GM19397 (cell line): ENCODE measurements at regions not wholly inside any gene's neighbourhood (a gene's known extent, or its start where the extent isn't known, plus 50 kb on each side); places are given as distances from the start of the nearest gene placed in this dataset.
"Not testable (repeated sequence)": the region's sequence is repeated elsewhere in the genome, so short reads cannot be mapped to it uniquely, and the experiment has no call there.

ENCODE experiments used
- ATAC-seq: cut with Tn5 transposase; IDR thresholded peaks from one replicate; pipeline ENCODE4 v1.9.1; 2021; ENCODE audit warnings: mild to moderate bottlenecking, moderate library complexity; ENCODE audit not compliant: unreplicated experiment

DNA sequence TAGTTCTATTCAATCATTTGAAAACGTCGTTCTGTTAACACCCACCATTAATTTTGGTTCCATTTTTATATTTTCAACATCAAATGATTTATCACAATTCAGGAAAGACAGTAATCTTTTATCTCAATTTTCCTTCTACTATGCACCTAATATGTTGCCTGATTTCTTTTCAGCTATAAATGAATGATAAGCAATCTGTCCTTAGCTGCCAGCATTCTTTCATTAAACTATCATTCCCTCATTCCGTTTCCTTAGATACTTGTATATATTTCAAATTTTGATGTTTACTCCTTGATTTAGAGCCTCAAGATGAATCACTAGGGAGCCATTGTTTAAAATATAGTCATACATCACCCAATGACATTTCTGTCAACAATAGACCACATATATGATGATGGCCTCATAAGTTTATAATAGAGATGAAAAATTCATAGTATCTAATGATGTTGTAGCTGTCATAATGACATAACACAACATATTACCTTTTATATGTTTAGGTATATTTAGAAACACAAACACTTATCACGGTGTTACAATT, 661.7 kb downstream of the IPMK start:
- ATAC-seq = no peak

DNA sequence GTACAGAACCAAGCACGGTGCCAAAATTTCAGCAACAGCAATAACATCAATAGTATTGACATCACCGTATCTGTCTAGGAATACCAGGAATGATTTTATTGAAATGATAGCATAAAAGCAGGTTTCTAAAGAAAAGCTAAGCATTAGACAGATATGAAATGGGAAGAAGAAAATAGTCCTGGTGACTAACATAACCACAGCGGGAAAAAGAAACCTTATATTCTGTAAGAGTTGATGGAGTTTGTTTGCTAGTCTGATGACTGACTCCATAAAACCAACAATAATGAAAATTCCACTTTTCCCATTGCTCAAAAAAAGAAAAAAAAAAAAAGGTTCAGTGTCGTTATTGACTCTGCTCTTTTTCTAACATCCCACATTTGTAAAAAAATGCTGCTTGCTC, 668.3 kb downstream of the IPMK start:
- ATAC-seq = no peak

DNA sequence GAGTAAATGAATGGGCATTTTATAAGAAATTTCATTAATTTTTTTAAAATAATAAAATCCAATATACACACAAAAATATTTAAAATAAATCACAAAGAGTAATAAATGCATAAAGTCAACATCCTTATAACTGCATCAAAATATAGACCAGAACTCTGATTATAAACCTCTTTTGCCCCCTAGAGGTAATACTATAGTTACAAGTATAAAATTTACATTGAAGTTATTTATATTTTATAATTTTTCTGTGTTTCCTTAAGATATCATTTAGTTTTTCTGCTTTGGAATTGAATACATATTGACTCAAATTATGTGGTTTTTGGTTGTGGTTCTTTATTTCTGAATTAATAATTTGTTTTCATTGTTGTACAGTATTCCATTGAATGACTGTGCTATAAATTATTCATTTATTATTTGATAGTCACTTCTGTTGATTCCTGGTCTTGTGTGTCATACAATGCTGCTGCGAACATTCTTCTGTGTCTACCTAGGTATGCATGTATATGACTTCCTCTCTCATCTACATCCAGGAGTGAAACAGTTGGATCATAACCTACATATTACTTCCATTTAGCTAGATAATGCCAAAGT, 673.6 kb downstream of the IPMK start:
- no peak for ATAC-seq

DNA sequence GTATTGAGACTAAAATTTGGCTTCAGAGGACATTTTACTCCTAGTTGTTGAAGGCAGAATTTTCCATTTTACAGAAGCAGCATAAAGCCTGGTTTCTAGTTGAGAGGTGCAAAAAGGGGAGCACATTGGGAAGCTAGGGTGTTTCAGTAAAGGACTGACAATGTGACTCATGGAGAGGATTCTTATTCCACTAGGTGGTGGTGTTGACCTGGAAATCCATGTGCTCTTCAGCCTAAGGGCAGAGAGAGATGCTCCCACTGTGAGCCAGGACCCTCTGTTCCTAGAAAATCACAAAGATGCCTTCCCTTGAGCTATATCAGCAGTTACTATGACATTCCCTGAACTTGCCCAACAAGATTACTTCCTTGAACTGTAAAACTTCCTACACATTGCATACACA, 687.8 kb downstream of the IPMK start:
- ATAC-seq = no peak

DNA sequence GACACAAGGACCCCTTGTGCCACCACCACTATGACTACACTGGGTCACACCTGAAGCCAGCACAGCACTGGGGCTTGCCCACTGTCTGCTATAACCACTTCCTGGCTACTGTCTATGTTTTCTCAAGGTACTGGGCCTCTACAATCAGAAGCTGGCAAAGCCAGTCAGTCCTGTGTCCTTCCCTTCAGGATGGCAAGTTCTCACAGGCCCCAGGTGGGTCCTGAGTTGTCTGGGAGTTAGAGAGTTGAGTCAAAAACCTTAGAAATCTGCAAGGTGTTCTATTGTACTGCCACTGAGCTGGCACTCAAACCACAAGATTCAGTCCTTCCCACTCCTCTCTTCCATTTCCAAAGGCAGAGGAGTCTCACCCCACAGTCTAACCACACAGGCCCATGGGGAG, 705.5 kb downstream of the IPMK start:
- no peak for ATAC-seq

DNA sequence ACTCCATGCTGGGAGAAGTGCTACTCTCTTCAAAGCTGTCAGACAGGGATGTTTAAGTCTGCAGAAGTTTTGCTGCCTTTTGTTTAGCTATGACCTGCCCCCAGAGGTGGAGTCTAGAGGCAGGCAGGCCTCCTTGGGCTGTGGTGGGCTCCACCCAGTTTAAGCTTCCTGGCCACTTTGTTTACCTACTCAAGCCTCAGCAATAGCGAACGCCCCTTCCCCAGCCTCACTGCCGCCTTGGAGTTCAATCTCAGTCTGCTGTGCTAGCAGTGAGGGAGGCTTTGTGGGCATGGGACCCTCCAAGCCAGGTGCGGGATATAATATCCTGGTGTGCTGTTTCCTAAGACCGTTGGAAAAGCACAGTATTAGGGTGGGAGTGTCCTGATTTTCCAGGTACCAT, 715.9 kb downstream of the IPMK start:
- not testable (repeated sequence) for ATAC-seq

DNA sequence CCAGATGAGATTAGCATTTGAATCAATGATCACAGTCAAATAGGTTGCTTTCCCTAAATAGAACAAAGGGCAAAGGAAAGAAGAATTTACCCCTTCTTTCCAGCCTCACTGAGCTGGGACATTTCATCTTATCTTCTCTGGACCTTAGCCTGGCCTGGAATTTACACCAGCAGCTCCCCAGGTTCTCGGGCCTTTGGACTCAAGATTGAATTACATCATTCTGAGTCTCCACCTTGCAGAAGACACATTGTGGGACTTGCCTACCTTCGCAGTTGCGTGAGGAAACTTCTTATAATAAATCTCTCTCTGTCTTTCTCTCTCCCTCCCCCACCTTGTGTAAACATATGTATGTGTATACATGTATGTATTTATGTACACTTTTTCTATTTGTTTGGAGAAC, 732.4 kb downstream of the IPMK start:
- no peak for ATAC-seq

DNA sequence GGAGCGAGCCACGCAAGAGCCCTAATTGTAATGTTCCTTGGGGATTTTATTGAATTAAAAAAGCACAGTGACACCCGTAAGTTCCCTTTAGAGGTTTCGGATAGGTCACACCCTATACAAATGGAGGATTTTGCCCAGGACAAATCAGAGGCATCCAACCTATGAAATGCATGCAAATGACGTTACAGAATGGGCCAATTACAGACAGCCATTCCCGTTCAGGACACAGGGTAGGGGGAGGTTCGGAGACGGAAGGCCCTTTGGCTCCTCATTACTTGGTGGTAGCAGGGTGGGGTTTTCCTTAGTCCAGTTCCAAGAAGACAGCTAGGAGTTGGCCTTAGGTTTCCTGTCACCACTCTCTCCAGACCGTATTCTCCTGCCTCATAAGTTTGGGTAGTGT, 754.1 kb downstream of the IPMK start:
- no peak for ATAC-seq

DNA sequence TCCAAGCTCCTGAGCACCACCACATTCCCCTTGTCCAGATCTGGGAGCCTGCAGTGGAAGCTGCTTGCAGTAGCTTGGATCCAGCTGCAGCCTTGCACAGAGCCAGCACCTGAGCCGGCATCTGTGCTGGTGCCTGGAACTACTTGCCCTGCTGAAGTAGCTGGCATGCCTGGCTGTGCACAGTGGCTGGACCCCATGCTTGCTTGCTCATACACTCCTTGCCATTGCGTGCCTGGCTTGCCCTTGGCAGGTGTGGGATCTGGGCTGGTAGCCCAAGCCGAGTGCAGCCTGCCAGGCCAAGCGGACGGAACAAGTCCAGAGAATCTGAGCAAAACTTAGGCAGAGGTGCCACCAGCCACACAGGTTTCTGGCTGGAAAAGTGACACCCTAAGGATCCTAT, 759.9 kb downstream of the IPMK start:
- ATAC-seq = no peak

DNA sequence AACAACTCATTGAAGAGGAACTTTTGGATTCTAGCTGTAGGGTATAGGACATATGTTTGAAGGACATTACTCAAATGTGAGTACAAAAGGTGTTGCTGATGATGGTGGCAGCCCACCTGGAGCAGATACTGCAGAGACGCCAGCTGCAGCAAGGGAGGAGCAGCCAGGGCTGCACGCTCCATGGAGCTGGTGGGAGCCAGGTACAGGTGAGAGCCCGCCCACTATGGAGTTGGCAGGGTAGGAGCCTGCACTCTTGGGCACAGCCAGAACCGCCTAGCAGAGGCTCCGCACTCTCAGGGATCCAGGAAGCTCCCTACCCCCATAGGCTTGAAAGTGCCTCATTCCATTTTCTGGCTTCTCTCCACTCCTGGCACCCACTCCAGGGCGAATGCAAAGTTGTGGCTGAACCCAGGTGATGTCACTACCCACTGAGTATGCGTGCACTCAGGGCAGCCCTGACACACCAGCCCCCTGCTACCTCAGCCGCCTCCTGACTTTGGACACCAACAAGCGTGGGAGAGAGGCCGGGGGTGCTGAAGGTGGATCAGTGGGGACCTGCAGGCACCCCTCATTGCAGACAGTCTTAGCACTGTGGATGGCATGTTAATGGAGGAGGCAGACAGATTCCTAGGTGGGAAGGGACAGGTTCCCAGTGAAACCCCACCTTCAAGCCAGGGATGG, 761.1 kb downstream of the IPMK start:
- ATAC-seq = no peak

DNA sequence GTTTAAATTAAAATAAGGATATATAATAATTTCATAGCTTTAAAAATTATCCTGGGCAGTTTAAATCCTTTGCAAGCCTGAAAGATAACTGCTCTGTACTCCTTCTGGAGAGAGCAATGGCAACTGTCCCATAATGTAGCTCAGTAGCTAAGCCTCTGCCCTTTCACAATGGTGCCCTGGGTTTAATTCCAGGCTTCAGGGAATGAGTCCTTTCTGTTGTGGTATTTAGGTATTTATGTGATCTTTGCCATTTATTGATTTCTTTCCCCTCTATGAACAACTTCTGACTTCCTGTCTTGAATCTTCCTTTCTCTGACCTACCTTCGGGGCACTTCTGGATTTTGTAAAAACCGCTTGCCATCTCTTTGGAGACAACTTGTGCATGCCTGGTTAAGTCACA, 773.2 kb downstream of the IPMK start:
- no peak for ATAC-seq

DNA sequence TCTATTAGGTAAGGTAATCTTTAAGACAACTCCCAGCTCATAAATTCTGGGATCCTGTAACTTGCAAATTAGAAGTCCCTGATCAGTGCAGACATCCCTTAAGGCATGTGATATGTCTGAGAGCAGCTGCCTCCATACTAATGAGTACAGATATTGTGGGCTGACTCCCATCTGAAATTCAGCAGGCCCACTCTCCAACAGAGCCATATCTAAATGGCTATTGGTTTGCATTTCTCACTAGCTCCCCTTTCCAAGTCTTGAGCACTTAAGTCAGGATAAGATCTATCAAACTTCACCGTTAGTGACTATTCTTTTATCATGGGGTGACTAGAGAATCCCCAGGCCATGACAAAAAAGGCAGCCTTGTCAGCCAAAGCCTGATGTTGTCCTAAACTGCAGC, 785.4 kb downstream of the IPMK start:
- ATAC-seq = no peak

DNA sequence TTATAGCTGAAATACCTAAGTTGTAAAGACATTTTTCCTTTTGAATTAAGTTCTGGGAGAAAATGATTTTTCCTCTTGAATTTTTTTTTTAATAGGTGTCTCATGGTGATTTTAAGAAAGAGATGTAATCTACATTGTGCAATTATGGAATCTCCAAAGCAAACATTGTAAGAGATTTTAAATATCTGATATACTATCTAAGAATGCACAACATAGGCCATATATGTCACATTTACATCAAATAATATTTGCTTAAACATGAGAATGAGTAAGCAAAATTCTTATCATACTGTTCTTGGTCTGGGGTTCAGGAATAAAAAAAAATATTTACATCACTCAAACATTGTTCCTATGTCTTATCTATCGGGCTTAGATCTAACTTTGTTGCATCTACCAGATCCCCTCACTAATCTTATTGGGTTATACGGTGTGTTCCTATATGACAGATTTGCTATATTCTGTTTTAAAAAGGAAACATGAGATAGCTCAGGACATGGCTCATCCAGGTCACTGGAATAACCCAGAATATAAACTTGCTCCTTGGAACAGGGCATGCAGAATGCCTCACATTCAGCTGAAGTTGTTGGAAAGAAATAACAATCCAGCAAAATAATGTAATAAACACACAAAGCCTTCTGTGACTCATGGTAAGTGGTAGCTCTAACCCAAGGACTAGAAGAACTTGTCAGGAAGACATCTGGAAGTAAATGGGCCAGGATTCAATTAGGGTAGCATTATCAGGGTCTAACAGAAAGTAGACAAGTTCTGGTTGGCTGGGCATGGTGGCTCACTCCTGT, 794.7 kb downstream of the IPMK start:
- ATAC-seq = no peak

DNA sequence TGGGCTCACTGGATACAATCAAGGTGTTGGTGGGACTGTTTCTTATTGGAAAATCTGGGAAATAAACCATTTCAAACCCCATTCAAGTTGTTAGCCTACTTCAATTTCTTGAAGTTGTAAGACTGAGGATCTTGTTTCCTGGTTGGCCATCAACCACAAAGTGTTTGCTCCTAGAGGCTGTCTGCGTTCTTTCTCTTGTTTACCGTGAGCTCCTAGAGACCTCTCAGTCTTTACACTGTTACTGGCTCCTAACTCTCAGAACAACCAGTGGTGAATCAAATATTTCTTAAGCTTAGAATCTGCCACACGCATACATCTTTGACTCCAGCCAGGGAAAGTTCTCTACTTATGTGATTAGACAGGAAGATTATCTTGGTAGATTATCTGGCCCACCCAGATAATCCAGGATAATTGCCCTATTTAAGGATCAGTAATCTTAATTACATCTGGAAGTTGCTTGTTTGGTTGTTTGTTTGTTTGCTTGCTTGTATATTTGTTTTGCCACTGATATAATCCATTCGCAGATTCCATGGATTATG, 798.7 kb downstream of the IPMK start:
- no peak for ATAC-seq

DNA sequence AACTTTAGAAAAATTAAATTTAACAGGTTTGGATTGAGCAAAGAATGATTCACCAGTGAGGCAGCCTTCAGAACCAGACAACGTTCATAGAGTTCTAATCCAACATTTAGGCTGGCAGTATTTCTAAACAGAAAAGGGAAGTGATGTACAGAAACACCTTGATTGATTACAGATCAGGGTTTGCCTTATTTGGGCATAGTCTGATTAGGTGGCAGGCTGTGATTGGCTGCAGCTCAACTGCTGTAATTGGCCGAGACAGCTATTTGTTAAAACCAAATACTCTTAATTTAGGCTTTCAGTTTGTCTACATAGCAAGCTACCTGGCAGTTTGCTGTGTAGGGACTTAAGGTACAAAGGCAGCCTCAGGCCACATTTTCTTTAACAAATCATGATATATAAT, 802.5 kb downstream of the IPMK start:
- no peak for ATAC-seq

DNA sequence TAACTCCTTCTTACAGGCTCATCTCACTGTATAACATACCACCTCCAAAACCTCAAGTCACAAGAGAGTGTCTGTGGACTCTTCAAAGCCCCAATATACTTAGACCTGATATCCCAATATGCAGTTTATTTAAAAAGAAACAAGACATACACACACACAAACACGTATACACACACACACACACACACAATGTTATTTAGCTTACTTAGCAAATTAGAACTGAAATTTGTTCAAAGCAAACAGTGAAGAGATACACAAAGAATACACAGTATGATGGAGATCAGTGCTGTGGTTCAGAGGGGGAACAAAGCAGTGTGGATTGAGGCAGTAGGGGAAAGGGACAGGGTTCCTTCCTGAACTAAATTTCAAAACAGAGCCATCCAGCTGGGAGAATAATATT, 807.2 kb downstream of the IPMK start:
- no peak for ATAC-seq

DNA sequence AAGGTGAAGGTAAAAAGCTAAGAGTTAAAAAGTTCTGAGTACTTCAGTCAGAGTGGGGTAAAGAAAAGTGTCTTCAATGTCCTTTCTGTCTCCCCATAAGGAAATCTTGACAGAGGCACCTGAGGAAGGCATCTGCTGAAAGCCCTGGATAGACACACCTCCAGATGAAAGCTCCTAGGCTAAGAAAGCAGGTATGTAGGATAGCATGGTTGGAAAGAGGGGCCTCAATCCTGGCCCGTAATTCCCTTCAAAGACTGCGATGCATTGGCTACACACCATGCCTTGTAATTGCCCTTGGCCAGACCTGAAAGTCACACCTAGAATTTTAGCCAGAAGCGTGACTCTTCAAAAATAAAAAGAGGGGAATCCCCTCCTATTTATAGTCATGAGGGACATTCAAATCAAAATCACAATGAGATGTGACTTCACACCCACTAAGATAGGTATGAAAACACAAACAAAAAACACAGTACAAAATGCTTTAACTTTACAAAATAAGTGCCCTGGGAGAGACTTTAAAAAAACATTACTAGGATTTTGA, 809.7 kb downstream of the IPMK start:
- no peak for ATAC-seq

DNA sequence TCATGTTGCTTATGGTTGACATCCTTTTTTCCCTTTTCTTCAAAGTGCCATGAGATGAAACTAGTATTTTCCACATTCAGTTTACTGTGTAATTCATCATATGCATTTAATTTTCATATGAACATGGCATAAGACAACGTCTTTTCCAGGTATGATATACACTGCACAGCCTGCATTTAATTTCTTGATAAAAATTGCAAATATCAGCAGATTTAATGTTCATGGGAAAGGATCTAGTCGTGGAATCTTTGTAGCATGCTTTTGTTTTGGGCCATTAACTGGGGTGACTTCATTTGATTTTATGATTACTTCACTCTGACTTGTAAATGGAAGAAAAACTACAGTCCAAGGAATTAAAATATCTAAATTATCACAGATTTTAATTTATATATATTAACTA, 837.3 kb downstream of the IPMK start:
- no peak for ATAC-seq

DNA sequence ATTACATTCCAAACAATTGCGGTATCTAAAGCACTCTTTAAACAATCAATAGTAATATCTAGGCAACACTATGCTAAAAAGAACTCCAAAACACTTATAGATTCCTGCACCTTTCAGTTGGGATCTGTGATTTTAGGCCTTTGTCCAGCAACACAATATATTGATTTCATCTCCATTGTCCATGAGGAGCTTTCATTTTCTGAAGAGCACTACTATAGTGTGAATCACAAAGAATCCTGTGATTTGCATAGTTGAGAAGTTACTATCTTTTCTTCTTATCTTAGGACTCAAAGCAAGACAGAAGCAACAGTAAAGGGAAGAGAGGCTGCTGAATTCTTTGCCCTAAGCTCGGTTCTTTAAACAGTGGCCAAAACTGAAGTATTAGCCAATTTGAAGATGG, 846.8 kb downstream of the IPMK start:
- ATAC-seq = no peak

DNA sequence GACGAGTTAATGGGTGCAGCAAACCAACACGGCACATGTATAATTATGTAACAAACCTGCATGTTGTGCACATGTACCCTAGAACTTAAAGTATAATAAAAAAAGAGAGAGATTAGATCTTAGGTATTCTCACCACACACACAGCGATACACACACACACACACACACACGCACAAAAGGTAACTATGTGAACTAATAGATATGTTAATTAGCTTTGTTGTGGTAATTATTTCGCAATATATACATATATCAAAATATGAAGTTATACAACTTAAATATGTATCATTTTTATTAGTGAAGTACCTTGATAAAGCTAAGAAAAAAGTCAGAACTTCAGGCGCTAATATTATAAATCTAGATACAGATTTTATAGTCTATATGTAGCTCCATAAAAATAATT, 849.2 kb downstream of the IPMK start:
- no peak for ATAC-seq

DNA sequence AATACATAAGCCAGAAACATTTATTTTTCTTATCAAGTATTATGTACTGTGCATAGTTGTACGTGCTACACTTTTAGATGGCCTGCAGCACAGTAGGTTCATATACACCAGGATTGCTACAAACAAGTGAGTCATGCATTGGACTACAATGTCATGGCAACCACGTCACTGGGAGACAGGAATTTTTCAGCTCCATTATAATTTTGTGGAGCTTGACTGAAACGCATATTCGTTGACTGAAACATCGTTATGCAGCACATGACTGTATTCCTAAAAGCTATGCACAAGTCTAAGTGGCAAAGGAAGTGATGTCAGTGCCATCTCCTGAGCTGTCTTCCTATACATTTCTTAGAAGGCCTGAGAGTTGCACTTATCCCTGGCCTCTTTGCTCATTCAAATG, 871.8 kb downstream of the IPMK start:
- no peak for ATAC-seq

DNA sequence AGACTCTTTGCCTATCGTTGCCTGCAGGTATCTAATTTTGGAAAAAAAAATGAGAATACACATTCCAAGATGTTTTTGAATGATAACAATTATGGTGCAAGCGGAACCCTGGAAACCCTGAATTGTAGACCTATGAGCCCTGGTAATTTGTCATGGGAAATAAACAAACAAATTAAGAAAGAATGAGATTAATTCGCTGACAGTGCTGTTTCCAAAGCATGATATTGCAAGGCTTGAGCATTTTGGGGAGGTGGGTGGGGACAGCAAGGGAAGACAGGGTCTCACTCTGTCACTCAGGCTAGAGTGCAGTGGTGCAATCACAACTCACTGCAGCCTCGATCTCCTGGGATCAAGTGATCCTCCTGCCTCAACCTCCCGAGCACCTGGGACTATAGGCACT, 900.3 kb downstream of the IPMK start:
- ATAC-seq = no peak
